22Rv1 (cell line): ENCODE measurements at regions not wholly inside any gene's neighbourhood (a gene's known extent, or its start where the extent isn't known, plus 50 kb on each side); places are given as distances from the start of the nearest gene placed in this dataset.

ENCODE experiments used
- CTCF ChIP-seq: fragments of 450-650 bp; IDR thresholded peaks from 2 replicates; pipeline ENCODE4 v1.5.1; 2017; ENCODE audit warnings: mild to moderate bottlenecking
- ZFX ChIP-seq: fragments of 450-650 bp; IDR thresholded peaks from 2 replicates; pipeline ENCODE4 v1.6.1; 2017; ENCODE audit warnings: antibody characterized with exemption, borderline replicate concordance

- TF ChIP-seq CTCF (no peak), ZFX (no peak)
Observed at GRCh38 chr14:53501361-53502211, 348.5 kb upstream of the DDHD1 start.
